H9 (cell line): ENCODE measurements at regions not wholly inside any gene's neighbourhood (a gene's known extent, or its start where the extent isn't known, plus 50 kb on each side); places are given as distances from the start of the nearest gene placed in this dataset.

Experiments used
- DNase-seq: peaks from one replicate; pipeline ENCODE4 v3.0.0-alpha.2; 2017
- H2AFZ ChIP-seq: one replicate; pipeline ENCODE4 v1.6.1; 2013; ENCODE audit warnings: mild to moderate bottlenecking, low read length, control low read depth, moderate library complexity
- H2AK5ac ChIP-seq: 2 replicates; pipeline ENCODE4 v1.6.1; 2013; ENCODE audit warnings: low read length, control low read depth, mixed read lengths; ENCODE audit not compliant: insufficient read length
- H2BK120ac ChIP-seq: one replicate; pipeline ENCODE4 v1.6.1; 2013; ENCODE audit warnings: low read depth, mild to moderate bottlenecking, low read length, control low read depth, inconsistent platforms; ENCODE audit not compliant: poor library complexity, severe bottlenecking
- H2BK12ac ChIP-seq: 2 replicates; pipeline ENCODE4 v1.6.1; 2013; ENCODE audit warnings: low read length, control low read depth, mixed read lengths, low read depth; ENCODE audit not compliant: insufficient read length
- H2BK15ac ChIP-seq: 2 replicates; pipeline ENCODE4 v1.6.1; 2013; ENCODE audit warnings: low read depth, low read length, control low read depth
- H2BK20ac ChIP-seq: one replicate; pipeline ENCODE4 v1.6.1; 2013; ENCODE audit warnings: low read depth, mild to moderate bottlenecking, low read length, control low read depth, inconsistent platforms; ENCODE audit not compliant: poor library complexity, severe bottlenecking
- H2BK5ac ChIP-seq: 2 replicates; pipeline ENCODE4 v1.6.1; 2013; ENCODE audit warnings: low read length, control low read depth, mixed read lengths; ENCODE audit not compliant: insufficient read length
- H3K14ac ChIP-seq: 2 replicates; pipeline ENCODE4 v1.6.1; 2013; ENCODE audit warnings: low read length, control low read depth; ENCODE audit not compliant: insufficient read depth
- H3K18ac ChIP-seq: 2 replicates; pipeline ENCODE4 v1.6.1; 2013; ENCODE audit warnings: low read depth, mild to moderate bottlenecking, mixed read lengths, low read length, control low read depth; ENCODE audit not compliant: insufficient read length
- H3K23ac ChIP-seq: 2 replicates; pipeline ENCODE4 v1.6.1; 2013; ENCODE audit warnings: low read length, control low read depth, mixed read lengths, low read depth; ENCODE audit not compliant: insufficient read length
- H3K23me2 ChIP-seq: 2 replicates; pipeline ENCODE4 v1.6.1; 2013; ENCODE audit warnings: low read depth, mild to moderate bottlenecking, mixed read lengths, low read length, control low read depth; ENCODE audit not compliant: insufficient read length, poor library complexity, severe bottlenecking
- H3K27ac ChIP-seq: 2 replicates; pipeline ENCODE4 v1.5.1; 2013; ENCODE audit warnings: low read length, control low read depth, mixed read lengths, low read depth; ENCODE audit not compliant: insufficient read length
- H3K27me3 ChIP-seq: 2 replicates; pipeline ENCODE4 v1.6.1; 2013; ENCODE audit warnings: low read length, control low read depth, inconsistent platforms; ENCODE audit not compliant: insufficient read depth
- H3K4ac ChIP-seq: 2 replicates; pipeline ENCODE4 v1.6.1; 2013; ENCODE audit warnings: low read depth, mild to moderate bottlenecking, control low read depth, inconsistent platforms, low read length, moderate library complexity
- H3K4me1 ChIP-seq: 2 replicates; pipeline ENCODE4 v1.6.1; 2013; ENCODE audit warnings: low read length, control low read depth, inconsistent platforms; ENCODE audit not compliant: insufficient read depth
- H3K4me2 ChIP-seq: 2 replicates; pipeline ENCODE4 v1.6.1; 2013; ENCODE audit warnings: low read length, control low read depth, mixed read lengths; ENCODE audit not compliant: insufficient read length, insufficient read depth
- H3K56ac ChIP-seq: 2 replicates; pipeline ENCODE4 v1.6.1; 2013; ENCODE audit warnings: low read depth, mild to moderate bottlenecking, mixed read lengths, low read length, control low read depth; ENCODE audit not compliant: insufficient read length
- H3K79me1 ChIP-seq: 2 replicates; pipeline ENCODE4 v1.6.1; 2013; ENCODE audit warnings: low read depth, mild to moderate bottlenecking, moderate library complexity, low read length, control low read depth, inconsistent platforms; ENCODE audit not compliant: insufficient read depth, poor library complexity, severe bottlenecking
- H3K79me2 ChIP-seq: 2 replicates; pipeline ENCODE4 v1.6.1; 2013; ENCODE audit warnings: low read length, control low read depth, inconsistent platforms; ENCODE audit not compliant: insufficient read depth
- H3K9ac ChIP-seq: 2 replicates; pipeline ENCODE4 v1.6.1; 2013; ENCODE audit warnings: low read length, control low read depth, mixed read lengths; ENCODE audit not compliant: insufficient read length; ENCODE audit errors: extremely low read depth
- H3K9me3 ChIP-seq: one replicate; pipeline ENCODE4 v1.6.1; 2013; ENCODE audit warnings: low read depth, low read length, inconsistent platforms; ENCODE audit not compliant: control insufficient read depth
- H3T11ph ChIP-seq: one replicate; pipeline ENCODE4 v1.6.1; 2013; ENCODE audit warnings: mild to moderate bottlenecking, low read length, control low read depth, inconsistent platforms
- H4K20me1 ChIP-seq: one replicate; pipeline ENCODE4 v1.6.1; 2013; ENCODE audit not compliant: control insufficient read depth, insufficient read length, insufficient read depth
- H4K5ac ChIP-seq: 2 replicates; pipeline ENCODE4 v1.6.1; 2013; ENCODE audit warnings: low read depth, mild to moderate bottlenecking, mixed read lengths, low read length, control low read depth; ENCODE audit not compliant: insufficient read length
- H4K8ac ChIP-seq: replicated peaks from 2 replicates; pipeline ENCODE4 v1.6.1; 2013; ENCODE audit warnings: low read length, control low read depth, mixed read lengths, low read depth; ENCODE audit not compliant: insufficient read length
- H4K91ac ChIP-seq: 2 replicates; pipeline ENCODE4 v1.6.1; 2013; ENCODE audit warnings: low read depth, mild to moderate bottlenecking, moderate library complexity, mixed read lengths, low read length, control low read depth; ENCODE audit not compliant: insufficient read length
- H3K27ac Mint-ChIP-seq, 3 experiments: 2 replicates in 2 of 3; 3 replicates in 1 of 3; pipeline ENCODE4 v1.8.0; 2020 to 2021; ENCODE audit warnings: mixed read lengths in 3 of 3, mild to moderate bottlenecking in 1 of 3, moderate library complexity in 1 of 3
- H3K27me3 Mint-ChIP-seq: 2 replicates; pipeline ENCODE4 v1.8.0; 2021; ENCODE audit warnings: low read depth, mild to moderate bottlenecking, moderate library complexity, mixed read lengths
- H3K36me3 Mint-ChIP-seq, 3 experiments: 2 replicates in 2 of 3; 3 replicates in 1 of 3; pipeline ENCODE4 v1.8.0; 2020 to 2021; ENCODE audit warnings: low read depth in 3 of 3, mixed read lengths in 3 of 3; ENCODE audit not compliant: insufficient read depth in 1 of 3
- H3K4me1 Mint-ChIP-seq, 2 experiments: 2 replicates each; pipeline ENCODE4 v1.8.0; 2020; ENCODE audit warnings: mixed read lengths in 2 of 2
- H3K4me3 Mint-ChIP-seq, 2 experiments: 2 replicates in 1 of 2; 3 replicates in 1 of 2; pipeline ENCODE4 v1.8.0; 2020 to 2021; ENCODE audit warnings: mild to moderate bottlenecking in 2 of 2, mixed read lengths in 2 of 2, moderate library complexity in 1 of 2
- H3K9me3 Mint-ChIP-seq, 2 experiments: 2 replicates in 1 of 2; 3 replicates in 1 of 2; pipeline ENCODE4 v1.8.0; 2020; ENCODE audit warnings: mild to moderate bottlenecking in 2 of 2, mixed read lengths in 2 of 2, moderate library complexity in 1 of 2
- WGBS: extraction: QIAGEN DNeasy Blood & Tissue Kit; methylation state at CpG from one replicate; pipeline ENCODE4 v1.1.7; 2013; ENCODE audit warnings: missing lambda C conversion rate, low lambda C conversion rate, mixed read lengths; ENCODE audit not compliant: insufficient read length; ENCODE audit errors: extremely low coverage; 5-methylcytosine and 5-hydroxymethylcytosine counted together
- TF ChIP-seq, protein P1 (sequence below): fragments of 200-600 bp; sonication (generic); conservative IDR thresholded peaks from 3 replicates; pipeline ENCODE4 v1.8.0; 2021; ENCODE audit warnings: antibody characterized with exemption, mild to moderate bottlenecking

DNA sequence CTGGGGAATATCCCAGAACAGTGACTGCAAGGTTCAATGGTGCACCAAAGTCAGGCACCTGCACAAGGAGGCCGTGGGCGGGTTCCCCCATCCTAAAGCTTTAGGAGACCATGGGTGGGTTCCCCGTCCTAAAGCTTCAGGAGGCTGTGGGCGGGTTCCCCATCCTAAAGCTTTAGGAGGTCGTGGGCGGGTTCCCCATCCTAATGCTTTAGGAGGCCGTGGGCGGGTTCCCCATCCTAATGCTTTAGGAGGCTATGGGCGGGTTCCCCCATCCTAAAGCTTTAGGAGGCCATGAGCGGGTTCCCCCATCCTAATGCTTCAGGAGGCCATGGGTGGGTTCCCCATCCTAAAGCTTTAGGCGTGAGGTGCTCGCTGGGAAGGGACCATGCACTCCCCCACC is 313.3 kb downstream of the FOXL1 start:
- H3K27me3 Mint-ChIP-seq: peaks cover 1% of the 10 kb centered on the region; the same call in 1 of the 2 replicates
- H4K91ac ChIP-seq: no peak overlapping the region
- H3K9ac ChIP-seq: no peak overlapping the region
- no peaks in the 10 kb centered on the region for H3K36me3 Mint-ChIP-seq
- H2BK120ac ChIP-seq: no peak overlapping the region
- no peaks in the 10 kb centered on the region for H3K79me2 ChIP-seq
- H3K4me2 ChIP-seq: no peak overlapping the region
- no peaks in the 10 kb centered on the region; the same call in 1 of the 2 replicates for H3K4me1 ChIP-seq
- no peaks in the 10 kb centered on the region for H3K9me3 ChIP-seq
- no peak overlapping the region for H3K14ac ChIP-seq
- H3T11ph ChIP-seq: no peak overlapping the region
- peaks cover 4% of the 10 kb centered on the region for H3K23me2 ChIP-seq
- H4K20me1 ChIP-seq: no peaks in the 10 kb centered on the region
- no peak overlapping the region for H3K4me3 Mint-ChIP-seq
- H3K56ac ChIP-seq: no peak overlapping the region
- no peak overlapping the region for H2BK12ac ChIP-seq
- no peak overlapping the region for H2AK5ac ChIP-seq
- no peak overlapping the region for H3K18ac ChIP-seq
- H4K5ac ChIP-seq: no peak overlapping the region
- no peak for DNase-seq
- no peaks in the 10 kb centered on the region for H3K27me3 ChIP-seq
- no peaks in the 10 kb centered on the region for H3K9me3 Mint-ChIP-seq
- no peak overlapping the region for H2BK5ac ChIP-seq
- no peak overlapping the region for H3K27ac Mint-ChIP-seq
- TF ChIP-seq, protein P1, sequence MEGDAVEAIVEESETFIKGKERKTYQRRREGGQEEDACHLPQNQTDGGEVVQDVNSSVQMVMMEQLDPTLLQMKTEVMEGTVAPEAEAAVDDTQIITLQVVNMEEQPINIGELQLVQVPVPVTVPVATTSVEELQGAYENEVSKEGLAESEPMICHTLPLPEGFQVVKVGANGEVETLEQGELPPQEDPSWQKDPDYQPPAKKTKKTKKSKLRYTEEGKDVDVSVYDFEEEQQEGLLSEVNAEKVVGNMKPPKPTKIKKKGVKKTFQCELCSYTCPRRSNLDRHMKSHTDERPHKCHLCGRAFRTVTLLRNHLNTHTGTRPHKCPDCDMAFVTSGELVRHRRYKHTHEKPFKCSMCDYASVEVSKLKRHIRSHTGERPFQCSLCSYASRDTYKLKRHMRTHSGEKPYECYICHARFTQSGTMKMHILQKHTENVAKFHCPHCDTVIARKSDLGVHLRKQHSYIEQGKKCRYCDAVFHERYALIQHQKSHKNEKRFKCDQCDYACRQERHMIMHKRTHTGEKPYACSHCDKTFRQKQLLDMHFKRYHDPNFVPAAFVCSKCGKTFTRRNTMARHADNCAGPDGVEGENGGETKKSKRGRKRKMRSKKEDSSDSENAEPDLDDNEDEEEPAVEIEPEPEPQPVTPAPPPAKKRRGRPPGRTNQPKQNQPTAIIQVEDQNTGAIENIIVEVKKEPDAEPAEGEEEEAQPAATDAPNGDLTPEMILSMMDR: no peak
- H3K4me1 Mint-ChIP-seq: peaks cover 8 to 18% of the 10 kb centered on the region in 2 experiments
- no peak overlapping the region for H2BK20ac ChIP-seq
- H4K8ac ChIP-seq: no peak overlapping the region
- no peaks in the 10 kb centered on the region for H3K79me1 ChIP-seq
- no peak overlapping the region for H3K4ac ChIP-seq
- no peak overlapping the region for H3K27ac ChIP-seq
- no peak overlapping the region for H2BK15ac ChIP-seq
- H3K23ac ChIP-seq: no peak overlapping the region
- no peak overlapping the region for H2AFZ ChIP-seq
- no CpG with 5 or more reads among the region's 12 CpGs for WGBS
